HEK293 (cell line): ENCODE measurements at regions not wholly inside any gene's neighbourhood (a gene's known extent, or its start where the extent isn't known, plus 50 kb on each side); places are given as distances from the start of the nearest gene placed in this dataset.

Source experiments
- CTCF ChIA-PET: fragments of 350-600 bp; formaldehyde crosslinking; extraction: SDS; loops from one replicate; lab custom pipeline; 2021; ENCODE audit warnings: antibody characterized with exemption; lab: Yijun Ruan, JAX
- POLR2A ChIA-PET: fragments of 300-600 bp; formaldehyde crosslinking; extraction: SDS; loops from one replicate; lab custom pipeline; 2020; ENCODE audit warnings: antibody characterized with exemption, inconsistent platforms; lab: Yijun Ruan, JAX
- H3K27ac ChIP-seq: fragments of 200-500 bp; sonication (Bioruptor generic); 2 replicates; pipeline ENCODE4 v1.5.1; 2014; ENCODE audit warnings: low read depth, low read length, control low read depth, inconsistent platforms; ENCODE audit errors: extremely low read depth
- H3K36me3 ChIP-seq, 2 experiments: fragments of 200-500 bp in 1 of 2; sonication (Bioruptor generic) in 1 of 2; 1 replicate in 1 of 2; 2 replicates in 1 of 2; pipeline ENCODE4 v1.5.1; 2014 to 2017; ENCODE audit warnings: inconsistent platforms in 2 of 2, low read length in 2 of 2; ENCODE audit not compliant: control insufficient read depth in 2 of 2, insufficient read depth in 1 of 2
- H3K4me1 ChIP-seq: fragments of 200-500 bp; sonication (Bioruptor generic); 2 replicates; pipeline ENCODE4 v1.5.1; 2014; ENCODE audit warnings: mild to moderate bottlenecking, low read length, inconsistent platforms; ENCODE audit not compliant: control insufficient read depth, insufficient read depth
- H3K4me3 ChIP-seq: 2 replicates; pipeline ENCODE4 v1.5.1; 2011; ENCODE audit warnings: low read depth, mild to moderate bottlenecking, control low read depth, low read length, moderate library complexity
- H3K9me3 ChIP-seq: fragments of 200-500 bp; sonication (Bioruptor generic); 2 replicates; pipeline ENCODE4 v1.5.1; 2014; ENCODE audit warnings: low read depth, low read length, inconsistent platforms; ENCODE audit not compliant: control insufficient read depth, insufficient read depth
- EGR2 ChIP-seq: fragments of 450-650 bp; formaldehyde crosslinking; IDR thresholded peaks from 2 replicates; pipeline ENCODE4 v1.5.1; 2016; ENCODE audit warnings: low read depth, missing biosample characterization, missing genetic modification characterization
- GLIS2 ChIP-seq: fragments of 450-650 bp; formaldehyde crosslinking; IDR thresholded peaks from 2 replicates; pipeline ENCODE4 v1.5.1; 2016; ENCODE audit warnings: missing biosample characterization, missing genetic modification characterization
- IKZF3 ChIP-seq: fragments of 450-650 bp; IDR thresholded peaks from 2 replicates; pipeline ENCODE4 v1.5.0; 2018; ENCODE audit warnings: missing biosample characterization, mild to moderate bottlenecking, missing genetic modification characterization, moderate library complexity
- KLF8 ChIP-seq: fragments of 450-650 bp; formaldehyde crosslinking; IDR thresholded peaks from 2 replicates; pipeline ENCODE4 v1.5.1; 2016; ENCODE audit warnings: missing biosample characterization, missing genetic modification characterization
- PRDM10 ChIP-seq: fragments of 450-650 bp; formaldehyde crosslinking; IDR thresholded peaks from 2 replicates; pipeline ENCODE4 v1.5.1; 2016; ENCODE audit warnings: missing biosample characterization, missing genetic modification characterization
- SCRT2 ChIP-seq: fragments of 450-650 bp; formaldehyde crosslinking; IDR thresholded peaks from 2 replicates; pipeline ENCODE4 v1.5.1; 2016; ENCODE audit warnings: missing biosample characterization, missing genetic modification characterization
- ZBTB10 ChIP-seq: fragments of 450-650 bp; formaldehyde crosslinking; IDR thresholded peaks from 2 replicates; pipeline ENCODE4 v1.5.1; 2016; ENCODE audit warnings: missing biosample characterization, missing genetic modification characterization
- ZNF335 ChIP-seq: fragments of 450-650 bp; formaldehyde crosslinking; conservative IDR thresholded peaks from 2 replicates; pipeline ENCODE4 v1.5.1; 2016; ENCODE audit warnings: missing biosample characterization, missing genetic modification characterization
- ZNF366 ChIP-seq: fragments of 450-650 bp; formaldehyde crosslinking; conservative IDR thresholded peaks from 2 replicates; pipeline ENCODE4 v1.5.1; 2016; ENCODE audit warnings: missing biosample characterization, missing genetic modification characterization
- ZNF426 ChIP-seq: fragments of 450-650 bp; formaldehyde crosslinking; IDR thresholded peaks from 2 replicates; pipeline ENCODE4 v1.5.1; 2017; ENCODE audit warnings: missing biosample characterization, missing genetic modification characterization, mild to moderate bottlenecking, inconsistent platforms, moderate library complexity
- ZNF654 ChIP-seq: fragments of 450-650 bp; formaldehyde crosslinking; IDR thresholded peaks from 2 replicates; pipeline ENCODE4 v1.5.1; 2016; ENCODE audit warnings: low read depth, missing biosample characterization, missing genetic modification characterization
- ZNF837 ChIP-seq: fragments of 450-650 bp; formaldehyde crosslinking; IDR thresholded peaks from 2 replicates; pipeline ENCODE4 v1.5.1; 2016; ENCODE audit warnings: missing biosample characterization, missing genetic modification characterization
- TF ChIP-seq, protein P1 (sequence below): fragments of 450-650 bp; formaldehyde crosslinking; IDR thresholded peaks from 2 replicates; pipeline ENCODE4 v1.5.1; 2016; ENCODE audit warnings: missing biosample characterization, missing genetic modification characterization, low read depth
- TF ChIP-seq, protein P2 (sequence below): fragments of 450-650 bp; formaldehyde crosslinking; IDR thresholded peaks from 2 replicates; pipeline ENCODE4 v1.5.1; 2017; ENCODE audit warnings: missing biosample characterization, mild to moderate bottlenecking, missing genetic modification characterization, moderate library complexity

DNA sequence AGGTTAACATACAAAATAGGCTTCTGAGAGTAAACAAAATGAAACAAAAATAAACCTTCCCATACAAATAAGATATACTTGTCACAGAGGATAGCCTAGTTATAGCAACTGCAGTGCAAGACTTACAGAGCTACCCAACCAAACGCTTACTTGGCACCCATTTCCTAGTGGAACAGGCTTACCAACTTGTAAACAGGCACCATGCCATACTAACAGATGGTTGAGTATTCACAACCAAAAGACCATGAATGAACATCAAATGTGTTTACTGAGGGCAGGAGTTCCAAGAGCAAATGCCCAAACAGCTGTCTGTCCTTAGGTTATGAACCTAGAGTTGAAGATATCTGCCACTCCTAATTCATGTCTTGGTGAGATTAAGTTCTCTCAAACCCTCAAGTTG is 2629.2 kb downstream of the PCDH7 start (continued):
- no peak for TF ChIP-seq PRDM10 (tag by site-specific recombination)
- TF ChIP-seq, protein P1, sequence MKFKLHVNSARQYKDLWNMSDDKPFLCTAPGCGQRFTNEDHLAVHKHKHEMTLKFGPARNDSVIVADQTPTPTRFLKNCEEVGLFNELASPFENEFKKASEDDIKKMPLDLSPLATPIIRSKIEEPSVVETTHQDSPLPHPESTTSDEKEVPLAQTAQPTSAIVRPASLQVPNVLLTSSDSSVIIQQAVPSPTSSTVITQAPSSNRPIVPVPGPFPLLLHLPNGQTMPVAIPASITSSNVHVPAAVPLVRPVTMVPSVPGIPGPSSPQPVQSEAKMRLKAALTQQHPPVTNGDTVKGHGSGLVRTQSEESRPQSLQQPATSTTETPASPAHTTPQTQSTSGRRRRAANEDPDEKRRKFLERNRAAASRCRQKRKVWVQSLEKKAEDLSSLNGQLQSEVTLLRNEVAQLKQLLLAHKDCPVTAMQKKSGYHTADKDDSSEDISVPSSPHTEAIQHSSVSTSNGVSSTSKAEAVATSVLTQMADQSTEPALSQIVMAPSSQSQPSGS: no peak
- TF ChIP-seq, all 188 proteins: peak for 0

- ChIA-PET POLR2A (no interaction called here), CTCF (no interaction called here)
- Histone ChIP-seq H3K4me3 (no peak overlapping the region), H3K36me3 (no peaks in the 10 kb centered on the region), H3K9me3 (no peaks in the 10 kb centered on the region), H3K27ac (no peak overlapping the region), H3K4me1 (no peaks in the 10 kb centered on the region)
- TF ChIP-seq, protein P2, sequence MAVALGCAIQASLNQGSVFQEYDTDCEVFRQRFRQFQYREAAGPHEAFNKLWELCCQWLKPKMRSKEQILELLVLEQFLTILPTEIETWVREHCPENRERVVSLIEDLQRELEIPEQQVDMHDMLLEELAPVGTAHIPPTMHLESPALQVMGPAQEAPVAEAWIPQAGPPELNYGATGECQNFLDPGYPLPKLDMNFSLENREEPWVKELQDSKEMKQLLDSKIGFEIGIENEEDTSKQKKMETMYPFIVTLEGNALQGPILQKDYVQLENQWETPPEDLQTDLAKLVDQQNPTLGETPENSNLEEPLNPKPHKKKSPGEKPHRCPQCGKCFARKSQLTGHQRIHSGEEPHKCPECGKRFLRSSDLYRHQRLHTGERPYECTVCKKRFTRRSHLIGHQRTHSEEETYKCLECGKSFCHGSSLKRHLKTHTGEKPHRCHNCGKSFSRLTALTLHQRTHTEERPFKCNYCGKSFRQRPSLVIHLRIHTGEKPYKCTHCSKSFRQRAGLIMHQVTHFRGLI: no peak
- TF ChIP-seq ZNF654 (tag by site-specific recombination) (no peak), ZNF837 (tag by site-specific recombination) (no peak), KLF8 (tag by site-specific recombination) (no peak), GLIS2 (tag by site-specific recombination) (no peak), ZNF335 (tag by site-specific recombination) (no peak), SCRT2 (tag by site-specific recombination) (no peak), ZNF426 (no peak), ZBTB10 (no peak), ZNF366 (tag by site-specific recombination) (no peak)
- TF ChIP-seq, protein P1: no peak
These were observed 2637.0 kb downstream of the PCDH7 start for GRCh38 chr4:33357121-33357520.

DNA sequence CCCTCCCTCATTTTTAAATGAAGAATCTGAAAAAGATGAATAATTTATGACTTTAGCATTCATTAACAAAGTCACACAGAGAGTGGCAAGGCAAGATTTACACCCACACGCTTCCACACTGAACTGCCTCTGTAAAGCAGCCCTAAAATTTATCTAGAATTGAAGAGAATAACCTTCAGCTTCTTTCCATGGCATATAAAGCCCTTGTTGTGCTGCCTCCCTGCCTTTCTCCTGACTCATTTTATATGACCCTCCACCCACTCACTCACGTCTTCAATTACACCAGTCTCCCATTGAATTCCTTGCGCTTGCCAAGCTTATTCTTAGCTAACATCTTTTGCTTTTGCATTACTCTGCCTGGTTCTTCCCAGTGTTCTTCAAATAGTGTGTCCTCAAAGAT is 2649.3 kb downstream of the PCDH7 start:
- Histone ChIP-seq H3K27ac (no peak overlapping the region), H3K4me3 (no peak overlapping the region), H3K9me3 (no peaks in the 10 kb centered on the region), H3K4me1 (no peaks in the 10 kb centered on the region), H3K36me3 (no peaks in the 10 kb centered on the region)
- CTCF ChIA-PET: no interaction called here
- TF ChIP-seq EGR2 (tag by site-specific recombination) (0 out of 2 replicates have a peak, but pooled peaks have one; percentile 26), IKZF3 (no peak)
- POLR2A ChIA-PET: no interaction called here
